ENCODE measurements at regions not wholly inside any gene's neighbourhood (a gene's known extent, or its start where the extent isn't known, plus 50 kb on each side); places are given as distances from the start of the nearest gene placed in this dataset.

DNA sequence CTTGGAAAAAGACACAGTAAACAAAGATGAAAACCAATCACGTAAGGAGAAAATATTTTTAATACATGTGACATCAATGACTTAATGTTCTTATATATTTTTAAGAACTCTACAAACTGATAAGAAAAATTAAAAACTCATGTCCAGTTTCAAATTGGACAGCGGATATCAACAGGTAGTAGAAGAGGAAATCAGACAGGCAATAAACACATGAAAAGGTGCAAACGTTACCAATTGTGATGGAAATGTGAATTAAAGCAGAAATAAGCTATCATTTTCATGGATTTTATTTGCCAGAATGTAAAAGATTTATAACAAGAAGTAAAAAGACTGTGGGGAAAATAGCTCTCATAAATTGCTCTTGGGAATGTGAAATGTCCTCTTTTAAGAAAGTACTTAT lies 382.3 kb downstream of the DLEU7 start:
- TF ChIP-seq CTCF (IDR thresholded peaks at IDR 0.05) (no peak), POLR2A (IDR thresholded peaks at IDR 0.05) (no peak)

All from vagina (tissue), 2 donors.